Astrocyte of the cerebellum (primary cell): ENCODE measurements at regions not wholly inside any gene's neighbourhood (a gene's known extent, or its start where the extent isn't known, plus 50 kb on each side); places are given as distances from the start of the nearest gene placed in this dataset.

Experiments
- DNase-seq: peaks from one replicate; pipeline ENCODE4 v3.0.0-alpha.2; 2011; ENCODE audit warnings: low read depth
- H3K4me3 ChIP-seq: 2 replicates; pipeline ENCODE4 v1.5.1; 2011; ENCODE audit warnings: mild to moderate bottlenecking, low read depth, low read length, moderate library complexity
- CTCF ChIP-seq: IDR thresholded peaks from 2 replicates; pipeline ENCODE4 v1.5.1; 2012; ENCODE audit warnings: low read length, low read depth, moderate library complexity, mild to moderate bottlenecking; ENCODE audit errors: missing control alignments
- in situ Hi-C: cut with HindIII; loops from 2 replicates; pipeline ENCODE4 v1.10.0; 2017; ENCODE audit warnings: low sequenced_read_pairs

- TF ChIP-seq CTCF = no peak
- in situ Hi-C loops = no loop called here
- DNase-seq = no peak
- no peak overlapping the region for H3K4me3 ChIP-seq
These were observed 539.1 kb downstream of the PLCL1 start for GRCh38 chr2:198343471-198343870.

GRCh38 chr2:198340846-198341245 is 536.5 kb downstream of the PLCL1 start:
- TF ChIP-seq CTCF = no peak
- no peak for DNase-seq
- H3K4me3 ChIP-seq = no peak overlapping the region
- in situ Hi-C loops = no loop called here

- no peak overlapping the region for H3K4me3 ChIP-seq
- in situ Hi-C loops = loop anchor here (5.0 kb wide), 1 partner anchor 88 kb away; no protein-coding TSS in a partner anchor
- TF ChIP-seq CTCF = no peak
- no peak for DNase-seq
These were observed 534.7 kb downstream of the PLCL1 start for GRCh38 chr2:198339116-198339515.

GRCh38 chr2:198337368-198337767 is 533.0 kb downstream of the PLCL1 start:
- H3K4me3 ChIP-seq = no peak overlapping the region
- DNase-seq = no peak
- in situ Hi-C loops = loop anchor here (5.0 kb wide), 1 partner anchor 90 kb away; no protein-coding TSS in a partner anchor
- no peak for TF ChIP-seq CTCF

GRCh38 chr2:198328454-198328853 is 524.1 kb downstream of the PLCL1 start:
- in situ Hi-C loops = no loop called here
- TF ChIP-seq CTCF = no peak

GRCh38 chr2:198327526-198327925 is 523.1 kb downstream of the PLCL1 start:
- no peak for DNase-seq
- in situ Hi-C loops = no loop called here
- no peak for TF ChIP-seq CTCF
- no peak overlapping the region for H3K4me3 ChIP-seq

More at GRCh38 chr2:198328454-198328853, 524.1 kb downstream of the PLCL1 start:
- no peak overlapping the region for H3K4me3 ChIP-seq
- DNase-seq = no peak

- DNase-seq = no peak
- TF ChIP-seq CTCF = no peak
- no peak overlapping the region for H3K4me3 ChIP-seq
- in situ Hi-C loops = no loop called here
These were observed 522.0 kb downstream of the PLCL1 start for GRCh38 chr2:198326431-198326830.
